OCI-LY7 (cell line): ENCODE measurements at regions not wholly inside any gene's neighbourhood (a gene's known extent, or its start where the extent isn't known, plus 50 kb on each side); places are given as distances from the start of the nearest gene placed in this dataset.

Source experiments
- BruUV-seq: library from RNA; stranded (reverse); fragments of 400-500 nt; replicated peaks from 2 replicates; lab custom pipeline; 2021; lab: Mats Ljungman, UMichigan
- CTCF ChIA-PET: fragments of 300-600 bp; sonication (Branson Sonifier 250); formaldehyde crosslinking; loops from one replicate; lab custom pipeline; 2022; ENCODE audit warnings: antibody characterized with exemption; ENCODE audit not compliant: unreplicated experiment; lab: Charles Lee
- POLR2A ChIA-PET: fragments of 300-600 bp; sonication (Branson Sonifier 250); formaldehyde crosslinking; loops from one replicate; lab custom pipeline; 2022; ENCODE audit warnings: antibody characterized with exemption; lab: Charles Lee
- DNase-seq: peaks from one replicate; pipeline ENCODE4 v3.0.0-alpha.2; 2015; ENCODE audit warnings: low spot score
- H2AFZ ChIP-seq: fragments of 200-600 bp; sonication (generic), shearing (Covaris generic); 2 replicates; pipeline ENCODE4 v1.6.1; 2014; ENCODE audit warnings: mild to moderate bottlenecking, antibody characterized with exemption, low read length, moderate library complexity
- H3K27ac ChIP-seq: fragments of 200-600 bp; sonication (generic); 2 replicates; pipeline ENCODE4 v1.5.1; 2014; ENCODE audit warnings: mixed run types, low read depth, mild to moderate bottlenecking, moderate library complexity, low read length, inconsistent platforms; ENCODE audit not compliant: poor library complexity, severe bottlenecking
- H3K36me3 ChIP-seq: fragments of 200-600 bp; sonication (generic); 2 replicates; pipeline ENCODE4 v1.6.1; 2014; ENCODE audit warnings: mild to moderate bottlenecking, antibody characterized with exemption, low read length, moderate library complexity, mixed read lengths; ENCODE audit not compliant: insufficient read depth
- H3K4me1 ChIP-seq: fragments of 200-600 bp; sonication (generic); 2 replicates; pipeline ENCODE4 v1.5.1; 2014; ENCODE audit warnings: mild to moderate bottlenecking, low read length; ENCODE audit not compliant: insufficient read depth, poor library complexity, severe bottlenecking
- H3K4me2 ChIP-seq: fragments of 200-600 bp; sonication (generic); 2 replicates; pipeline ENCODE4 v1.6.1; 2014; ENCODE audit warnings: mild to moderate bottlenecking, low read length
- H3K4me3 ChIP-seq: fragments of 200-600 bp; sonication (generic); 2 replicates; pipeline ENCODE4 v1.5.1; 2014; ENCODE audit warnings: mild to moderate bottlenecking, low read depth, low read length; ENCODE audit not compliant: poor library complexity, severe bottlenecking
- H3K79me2 ChIP-seq: fragments of 200-600 bp; sonication (generic); 2 replicates; pipeline ENCODE4 v1.6.1; 2016; ENCODE audit warnings: low read depth, mild to moderate bottlenecking, low read length, moderate library complexity, mixed read lengths; ENCODE audit not compliant: insufficient read depth
- H3K9me2 ChIP-seq: fragments of 200-600 bp; sonication (generic); 2 replicates; pipeline ENCODE4 v1.6.1; 2016; ENCODE audit warnings: mild to moderate bottlenecking, low read length, mixed read lengths; ENCODE audit not compliant: insufficient read depth
- H3K9me3 ChIP-seq: fragments of 200-600 bp; sonication (generic); 2 replicates; pipeline ENCODE4 v1.6.1; 2014; ENCODE audit warnings: mild to moderate bottlenecking, mixed run types, low read length, mixed read lengths
- H4K20me1 ChIP-seq: fragments of 200-600 bp; sonication (generic); 2 replicates; pipeline ENCODE4 v1.6.1; 2014; ENCODE audit warnings: mild to moderate bottlenecking, antibody characterized with exemption, low read length, moderate library complexity, mixed read lengths; ENCODE audit not compliant: insufficient read depth
- CTCF ChIP-seq: fragments of 200-600 bp; sonication (generic); conservative IDR thresholded peaks from 2 replicates; pipeline ENCODE4 v1.5.1; 2014; ENCODE audit warnings: mild to moderate bottlenecking, antibody characterized with exemption, low read length, moderate library complexity, mixed read lengths
- EZH2phosphoT487 ChIP-seq: fragments of 200-600 bp; sonication (generic); IDR thresholded peaks from 2 replicates; pipeline ENCODE4 v1.6.1; 2018; ENCODE audit warnings: low read depth, borderline replicate concordance, mild to moderate bottlenecking, mixed run types, antibody characterized with exemption, low read length, moderate library complexity, mixed read lengths
- intact Hi-C: fragments of 100-400 bp; cut with micrococcal nuclease; formaldehyde crosslinking; loops from one replicate; pipeline ENCODE4 v1.10.0; 2022; ENCODE audit not compliant: unreplicated experiment

DNA sequence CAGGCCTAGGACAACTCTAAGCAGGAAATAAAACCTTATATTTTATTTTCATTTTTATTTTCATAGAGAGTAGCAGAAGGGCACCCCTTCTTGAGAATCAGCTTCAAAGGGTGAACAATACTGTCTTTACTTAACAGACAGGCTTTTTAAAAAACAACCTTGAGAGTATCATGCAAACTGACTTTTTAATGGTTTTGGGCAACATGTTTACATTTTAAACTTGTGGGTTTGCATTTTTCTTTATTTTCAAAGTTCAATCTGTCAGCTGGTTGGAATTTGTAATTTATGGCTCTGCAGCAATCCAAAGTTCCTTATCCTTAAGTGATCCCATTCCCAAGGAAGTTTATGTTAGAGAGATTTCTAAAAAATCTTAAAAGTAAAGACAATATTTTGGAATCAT lies 392.3 kb upstream of the ADAMTS5 start:
- Histone ChIP-seq H3K36me3 (no peaks in the 10 kb centered on the region), H2AFZ (no peak overlapping the region), H3K9me2 (no peaks in the 10 kb centered on the region), H3K9me3 (peaks cover 12% of the 10 kb centered on the region; the same call in 1 of the 2 replicates), H3K4me1 (no peaks in the 10 kb centered on the region), H3K27ac (no peak overlapping the region), H3K79me2 (no peaks in the 10 kb centered on the region), H3K4me3 (no peak overlapping the region), H3K4me2 (no peak overlapping the region), H4K20me1 (no peaks in the 10 kb centered on the region)
- TF ChIP-seq EZH2phosphoT487 = no peak
- TF ChIP-seq CTCF = no peak
- BruUV-seq = no TSS peak
- intact Hi-C loops = no loop called here
- DNase-seq = no peak
- ChIA-PET POLR2A (interaction anchor here (0.7 kb wide), 1 partner anchor 15 kb away, joined by 3 read pairs; no protein-coding TSS in a partner anchor), CTCF (no interaction called here)

DNA sequence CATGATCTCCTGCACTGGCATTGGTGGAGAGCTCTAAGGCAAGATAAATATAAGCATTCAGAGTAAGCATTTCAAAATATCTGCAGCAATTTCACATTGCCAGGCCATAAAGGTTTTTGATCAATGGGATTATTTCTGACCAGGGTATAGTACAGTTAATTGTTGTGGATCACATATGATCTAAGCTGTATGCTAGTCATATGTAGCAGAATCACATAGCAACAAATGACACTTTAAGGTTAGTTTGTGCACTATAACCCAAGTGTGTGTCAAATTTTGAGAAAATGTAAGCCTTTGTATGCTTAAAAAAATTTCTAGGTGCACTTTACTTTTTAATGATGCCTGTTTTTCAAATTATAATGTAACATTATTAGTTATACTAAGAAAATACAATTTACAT lies 386.0 kb upstream of the ADAMTS5 start:
- Histone ChIP-seq H2AFZ (no peak overlapping the region), H3K4me3 (no peak overlapping the region), H3K36me3 (no peaks in the 10 kb centered on the region), H3K4me2 (no peak overlapping the region), H3K9me2 (no peaks in the 10 kb centered on the region), H3K9me3 (peaks cover 13% of the 10 kb centered on the region; the same call in 1 of the 2 replicates), H3K27ac (no peak overlapping the region), H4K20me1 (no peaks in the 10 kb centered on the region), H3K79me2 (no peaks in the 10 kb centered on the region), H3K4me1 (no peaks in the 10 kb centered on the region)
- POLR2A ChIA-PET = no interaction called here
- BruUV-seq = no TSS peak
- intact Hi-C loops = no loop called here
- no peak for TF ChIP-seq CTCF
- no peak for TF ChIP-seq EZH2phosphoT487
- DNase-seq = no peak
- CTCF ChIA-PET = no interaction called here

GRCh38 chr21:27346041-27346448 lies 379.2 kb upstream of the ADAMTS5 start:
- BruUV-seq = no TSS peak
- H3K4me2 ChIP-seq = no peak overlapping the region
- H3K36me3 ChIP-seq = no peaks in the 10 kb centered on the region
- H2AFZ ChIP-seq = no peak overlapping the region
- H3K9me3 ChIP-seq = 0 out of 2 replicates have a peak, but pooled peaks cover 4% of the 10 kb centered on the region
- no peaks in the 10 kb centered on the region for H3K9me2 ChIP-seq
- DNase-seq = no peak
- ChIA-PET POLR2A (no interaction called here), CTCF (no interaction called here)
- H3K4me3 ChIP-seq = no peak overlapping the region
- H3K79me2 ChIP-seq = no peaks in the 10 kb centered on the region
- intact Hi-C loops = no loop called here
- no peaks in the 10 kb centered on the region for H3K4me1 ChIP-seq
- no peak for TF ChIP-seq EZH2phosphoT487
- TF ChIP-seq CTCF = no peak
- no peak overlapping the region for H3K27ac ChIP-seq
- H4K20me1 ChIP-seq = no peaks in the 10 kb centered on the region
